GM19452 (cell line): ENCODE measurements at regions not wholly inside any gene's neighbourhood (a gene's known extent, or its start where the extent isn't known, plus 50 kb on each side); places are given as distances from the start of the nearest gene placed in this dataset.
"Not testable (repeated sequence)": the region's sequence is repeated elsewhere in the genome, so short reads cannot be mapped to it uniquely, and the experiment has no call there.

ENCODE experiments used
- ATAC-seq: cut with Tn5 transposase; IDR thresholded peaks from one replicate; pipeline ENCODE4 v1.9.1; 2021; ENCODE audit not compliant: unreplicated experiment

GRCh38 chr5:101424530-101425175 lies 521.6 kb upstream of the ST8SIA4 start:
- ATAC-seq, result no peak

- no peak for ATAC-seq
Measured at GRCh38 chr5:101418713-101419118, 515.6 kb upstream of the ST8SIA4 start.

DNA sequence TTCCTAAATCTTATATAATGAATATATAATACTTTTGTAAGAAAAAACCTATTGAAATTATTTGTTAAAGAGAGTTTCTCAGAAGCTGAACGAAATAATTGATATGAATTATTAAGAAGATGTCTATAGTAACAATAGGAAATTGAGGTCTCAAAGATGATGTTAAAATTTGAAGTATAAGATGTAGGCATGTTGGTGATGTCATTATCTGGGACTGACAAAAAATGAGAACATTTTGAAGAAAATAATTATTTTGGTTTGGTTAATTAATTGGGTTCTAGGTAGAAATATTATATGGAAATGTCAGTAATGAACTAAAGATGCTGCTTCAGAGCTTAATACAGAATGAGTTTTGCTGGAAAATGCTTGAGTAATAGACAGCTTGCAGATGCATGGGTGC lies 501.4 kb upstream of the ST8SIA4 start:
- ATAC-seq, result no peak

GRCh38 chr5:101393795-101394450 lies 490.8 kb upstream of the ST8SIA4 start:
- ATAC-seq, result no peak

GRCh38 chr5:101390151-101390908 lies 487.2 kb upstream of the ST8SIA4 start:
- no peak for ATAC-seq

- no peak for ATAC-seq
Measured at GRCh38 chr5:101385276-101385675, 482.2 kb upstream of the ST8SIA4 start.

DNA sequence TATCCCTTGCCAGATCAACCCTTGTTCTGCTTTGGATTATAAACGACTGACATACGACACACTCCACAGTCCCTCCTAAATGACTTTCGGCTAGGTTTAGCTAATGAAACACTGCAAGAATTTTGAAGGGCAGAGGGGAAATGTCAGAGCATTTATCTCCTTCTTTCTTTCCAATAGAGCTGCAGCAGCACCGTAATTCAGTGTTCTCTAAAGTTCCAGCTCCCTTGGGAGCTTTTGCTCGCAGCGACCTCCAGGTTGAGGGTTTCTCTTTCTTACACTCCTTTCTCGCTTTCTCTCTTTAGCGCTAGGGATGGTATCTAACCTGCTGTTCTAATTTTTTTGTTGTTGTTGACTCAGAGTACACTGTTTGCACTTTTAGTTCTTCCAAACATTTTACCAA lies 467.1 kb upstream of the ST8SIA4 start:
- ATAC-seq, result no peak

DNA sequence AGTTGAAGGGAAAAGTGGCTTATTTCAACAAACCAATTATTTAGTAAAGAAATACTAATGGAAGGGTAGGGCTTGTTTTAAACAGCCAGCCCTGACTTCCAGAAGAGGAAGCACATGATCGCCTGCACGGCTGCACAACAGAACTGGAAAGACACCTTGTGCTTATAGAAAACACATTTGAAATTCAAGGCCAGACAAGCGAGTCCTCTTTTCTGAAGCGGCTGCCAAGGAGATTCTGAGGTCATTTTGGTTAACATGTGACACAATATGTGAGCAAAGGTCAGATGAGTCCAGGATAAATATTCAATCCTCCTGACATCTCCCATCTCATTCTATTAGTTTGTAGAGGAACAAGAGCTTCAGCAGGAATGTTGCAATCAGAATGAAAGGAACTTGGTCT lies 461.4 kb upstream of the ST8SIA4 start:
- no peak for ATAC-seq

DNA sequence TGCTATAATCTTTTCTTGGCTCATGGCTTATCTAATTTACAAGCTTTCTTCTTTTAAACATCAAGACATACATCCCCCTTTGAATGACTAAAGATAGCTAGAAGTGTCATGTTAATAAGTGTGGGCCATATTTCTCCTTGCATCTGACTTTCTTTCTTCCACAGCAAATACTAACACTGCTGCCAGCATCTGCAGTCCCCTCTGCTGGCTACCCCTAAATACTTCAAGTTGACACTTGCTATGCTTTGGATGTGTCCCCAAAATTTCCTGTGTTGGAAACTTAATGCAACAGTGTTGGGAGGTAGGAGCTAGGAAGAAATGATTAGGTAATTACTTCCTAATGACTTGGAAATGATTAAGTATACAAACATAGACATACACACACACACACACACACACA lies 459.0 kb upstream of the ST8SIA4 start:
- no peak for ATAC-seq

DNA sequence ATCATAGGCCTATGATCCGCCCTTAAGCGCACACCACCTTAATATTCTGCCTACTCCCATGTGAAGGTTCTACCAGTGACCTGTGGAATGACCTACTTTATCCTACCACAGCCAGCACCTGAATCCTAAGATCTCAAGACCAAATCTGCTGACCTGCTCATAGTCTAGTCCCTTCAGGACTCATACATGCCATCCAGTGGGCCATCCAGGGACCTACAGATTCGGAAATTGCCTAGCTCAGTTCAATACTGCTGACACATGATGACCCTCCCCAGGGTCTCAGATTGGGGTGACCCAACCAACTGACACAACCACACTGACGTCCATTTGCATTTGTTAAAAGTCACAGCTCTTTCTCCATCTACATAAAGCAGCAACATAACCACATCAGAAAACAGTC lies 443.8 kb upstream of the ST8SIA4 start:
- no peak for ATAC-seq

DNA sequence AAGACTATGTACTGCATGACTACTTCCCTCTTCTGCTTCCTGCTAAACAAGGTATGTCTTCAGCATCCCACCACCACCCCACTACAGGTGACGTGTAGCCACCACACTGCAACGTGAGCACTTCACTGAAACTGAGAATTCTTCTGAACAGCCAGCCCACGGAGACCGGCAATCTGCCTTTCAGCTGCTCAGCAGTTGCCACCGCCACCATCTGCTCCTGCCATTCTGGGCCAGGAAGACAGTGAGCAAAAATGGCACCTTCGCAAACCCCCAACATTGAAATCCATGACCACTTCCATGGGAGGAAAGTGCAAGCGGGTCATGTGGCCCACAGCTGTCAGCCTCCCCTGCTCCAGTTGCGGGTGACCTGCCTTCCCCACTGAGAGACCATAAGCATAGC lies 443.4 kb upstream of the ST8SIA4 start:
- ATAC-seq, result no peak

- ATAC-seq, result no peak
Measured at GRCh38 chr5:101338226-101338625, 435.1 kb upstream of the ST8SIA4 start.

DNA sequence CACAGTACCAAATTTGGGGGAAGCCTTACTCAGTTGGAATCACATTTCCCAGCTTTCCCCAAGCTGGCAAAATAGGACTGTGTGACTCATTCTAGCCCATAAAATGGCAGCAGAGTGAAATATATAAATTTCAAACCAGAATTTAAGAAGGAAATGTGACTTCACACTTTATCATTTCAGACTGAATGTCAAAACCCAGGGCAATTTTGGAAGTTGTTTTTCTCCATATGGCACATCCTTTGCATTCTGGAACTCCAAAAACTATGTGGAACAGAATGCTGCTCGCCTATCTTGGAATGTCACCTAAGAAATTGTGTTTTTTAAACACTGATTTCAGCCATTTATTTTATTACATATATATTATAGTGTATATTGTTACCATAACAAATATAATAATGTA lies 424.7 kb upstream of the ST8SIA4 start:
- no peak for ATAC-seq

DNA sequence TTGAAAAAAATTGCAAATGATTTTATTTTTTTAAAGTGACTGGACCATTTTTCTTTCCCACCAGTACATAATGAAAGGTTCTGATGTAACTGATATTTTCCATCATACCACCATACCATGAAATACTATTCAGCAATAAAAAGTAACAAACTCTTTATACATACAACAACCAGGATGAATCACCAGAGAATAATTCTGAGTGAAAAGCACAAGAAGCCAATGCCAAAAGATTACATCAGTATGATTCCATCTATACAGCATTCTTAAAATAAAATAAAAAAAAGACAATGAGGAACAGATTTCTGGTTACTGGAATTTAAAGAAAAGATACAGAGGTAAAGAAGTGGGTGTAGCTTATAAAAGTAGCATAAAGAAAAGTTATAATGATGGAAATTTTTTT lies 423.7 kb upstream of the ST8SIA4 start:
- no peak for ATAC-seq

- not testable (repeated sequence) for ATAC-seq
Measured at GRCh38 chr5:101316401-101316800, 413.3 kb upstream of the ST8SIA4 start.

- no peak for ATAC-seq
Measured at GRCh38 chr5:101306391-101307137, 403.5 kb upstream of the ST8SIA4 start.

DNA sequence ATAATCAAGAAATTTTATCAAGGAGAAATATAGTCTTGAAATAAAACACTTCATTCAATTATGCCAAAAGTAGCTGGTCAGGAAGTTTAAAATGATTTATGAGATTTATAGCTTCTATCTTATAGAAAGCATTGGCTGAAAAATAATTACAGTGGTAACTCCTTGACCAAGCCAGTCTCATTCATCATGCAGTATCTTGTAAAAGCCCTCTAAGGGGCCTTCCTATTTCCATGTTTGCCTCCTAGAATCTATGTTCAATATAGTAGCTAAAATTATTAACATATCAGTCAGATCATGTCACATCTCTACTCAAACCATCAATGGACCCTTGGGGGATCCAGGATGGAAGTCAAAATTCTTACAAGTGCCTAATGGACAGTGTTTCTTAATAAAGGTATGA lies 393.4 kb upstream of the ST8SIA4 start:
- ATAC-seq, result no peak

GRCh38 chr5:101292199-101292598 lies 389.1 kb upstream of the ST8SIA4 start:
- no peak for ATAC-seq

DNA sequence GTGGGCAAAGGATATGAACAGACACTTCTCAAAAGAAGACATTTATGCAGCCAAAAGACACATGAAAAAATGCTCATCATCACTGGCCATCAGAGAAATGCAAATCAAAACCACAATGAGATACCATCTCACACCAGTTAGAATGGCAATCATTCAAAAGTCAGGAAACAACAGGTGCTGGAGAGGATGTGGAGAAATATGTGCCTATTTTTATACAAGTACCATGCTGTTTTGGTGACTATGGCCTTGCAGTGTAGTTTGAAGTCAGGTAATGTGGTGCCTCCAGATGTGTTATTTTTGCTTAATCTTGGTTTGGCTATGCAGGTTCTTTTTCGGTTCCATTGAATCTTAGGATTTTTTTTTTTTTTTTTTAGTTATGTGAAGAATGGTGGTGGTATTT lies 387.7 kb upstream of the ST8SIA4 start:
- ATAC-seq, result not testable (repeated sequence)

DNA sequence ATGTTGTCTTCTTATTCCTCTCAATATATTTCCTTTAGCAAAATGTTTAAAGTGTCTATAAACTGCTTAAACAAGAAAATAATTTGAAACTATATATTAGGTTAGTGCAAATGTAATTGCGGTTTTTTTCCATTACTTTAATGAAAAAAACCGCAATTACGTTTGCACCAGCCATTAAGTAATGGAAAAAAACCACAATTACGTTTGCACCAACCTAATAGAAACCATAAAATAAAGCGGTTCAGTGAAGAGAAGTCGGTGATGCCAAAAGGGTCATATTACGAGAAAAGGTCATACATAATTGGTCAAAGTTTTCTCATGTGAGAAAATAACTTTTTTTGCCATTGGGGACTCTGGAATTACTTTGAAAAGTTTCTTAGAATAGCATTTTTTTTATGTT lies 385.6 kb upstream of the ST8SIA4 start:
- no peak for ATAC-seq

- ATAC-seq, result no peak
Measured at GRCh38 chr5:101284736-101285375, 381.8 kb upstream of the ST8SIA4 start.
